Vagina (tissue), 2 donors: ENCODE measurements at regions not wholly inside any gene's neighbourhood (a gene's known extent, or its start where the extent isn't known, plus 50 kb on each side); places are given as distances from the start of the nearest gene placed in this dataset.

ENCODE experiments used
- POLR2A ChIP-seq, 2 donors: fragments of 450-650 bp; IDR thresholded peaks; one replicate each; pipeline ENCODE4 v1.6.1; 2017; ENCODE audit warnings: antibody characterized with exemption in 2 of 2, mild to moderate bottlenecking in 2 of 2, moderate library complexity in 2 of 2
- POLR2AphosphoS5 ChIP-seq, 2 donors: sonication (generic); formaldehyde crosslinking; IDR thresholded peaks; one replicate each; pipeline ENCODE4 v1.9.0; 2017; ENCODE audit warnings: antibody characterized with exemption in 2 of 2, mild to moderate bottlenecking in 2 of 2, low read depth in 1 of 2; ENCODE audit not compliant: insufficient read depth in 1 of 2
- TF ChIP-seq, protein P1 (sequence below), 3 experiments: fragments of 450-650 bp in 2 of 3; fragments of 200-600 bp in 1 of 3; sonication (generic) in 1 of 3; IDR thresholded peaks; one replicate each; pipeline ENCODE4 v1.5.1; 2017 to 2019; ENCODE audit warnings: antibody characterized with exemption in 3 of 3, mild to moderate bottlenecking in 2 of 3, moderate library complexity in 2 of 3

DNA sequence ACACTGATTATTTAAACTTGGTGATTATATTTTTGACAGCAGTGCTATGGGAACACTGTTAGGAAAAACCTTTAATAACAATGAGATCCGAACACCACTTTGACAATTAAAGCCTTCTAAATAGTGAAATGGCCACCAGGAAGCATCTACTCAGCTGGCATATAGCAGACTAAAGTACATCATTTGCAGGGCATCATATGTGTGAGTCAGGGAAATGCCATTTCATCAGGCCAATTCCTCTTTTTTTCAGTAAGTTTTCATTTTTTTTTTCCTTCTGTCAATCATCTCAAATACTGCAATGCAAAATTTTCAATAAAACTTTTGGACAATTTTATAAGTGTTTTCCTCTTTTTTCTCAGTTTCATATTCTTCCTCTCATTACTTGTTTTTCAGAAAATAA is 521.4 kb upstream of the SEMA3D start:
- TF ChIP-seq, protein P1, sequence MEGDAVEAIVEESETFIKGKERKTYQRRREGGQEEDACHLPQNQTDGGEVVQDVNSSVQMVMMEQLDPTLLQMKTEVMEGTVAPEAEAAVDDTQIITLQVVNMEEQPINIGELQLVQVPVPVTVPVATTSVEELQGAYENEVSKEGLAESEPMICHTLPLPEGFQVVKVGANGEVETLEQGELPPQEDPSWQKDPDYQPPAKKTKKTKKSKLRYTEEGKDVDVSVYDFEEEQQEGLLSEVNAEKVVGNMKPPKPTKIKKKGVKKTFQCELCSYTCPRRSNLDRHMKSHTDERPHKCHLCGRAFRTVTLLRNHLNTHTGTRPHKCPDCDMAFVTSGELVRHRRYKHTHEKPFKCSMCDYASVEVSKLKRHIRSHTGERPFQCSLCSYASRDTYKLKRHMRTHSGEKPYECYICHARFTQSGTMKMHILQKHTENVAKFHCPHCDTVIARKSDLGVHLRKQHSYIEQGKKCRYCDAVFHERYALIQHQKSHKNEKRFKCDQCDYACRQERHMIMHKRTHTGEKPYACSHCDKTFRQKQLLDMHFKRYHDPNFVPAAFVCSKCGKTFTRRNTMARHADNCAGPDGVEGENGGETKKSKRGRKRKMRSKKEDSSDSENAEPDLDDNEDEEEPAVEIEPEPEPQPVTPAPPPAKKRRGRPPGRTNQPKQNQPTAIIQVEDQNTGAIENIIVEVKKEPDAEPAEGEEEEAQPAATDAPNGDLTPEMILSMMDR (IDR thresholded peaks at IDR 0.05): no peak
- TF ChIP-seq POLR2A (IDR thresholded peaks at IDR 0.05): no peak
- TF ChIP-seq POLR2AphosphoS5 (IDR thresholded peaks at IDR 0.05; ENCODE audit: insufficient read depth in 1 of 2, low read depth in 1 of 2): no peak
